Muscle of leg (tissue), 3 donors: ENCODE measurements at regions not wholly inside any gene's neighbourhood (a gene's known extent, or its start where the extent isn't known, plus 50 kb on each side); places are given as distances from the start of the nearest gene placed in this dataset.
A peak's percentile ranks its signal among the peaks of the same experiment; 100 is the strongest.

Experiments
- DNase-seq: peaks from one replicate; pipeline ENCODE4 v3.0.0; 2013
- H3K27ac ChIP-seq: one replicate; pipeline ENCODE4 v1.5.1; 2013; ENCODE audit warnings: mild to moderate bottlenecking, low read length, control low read depth
- H3K27me3 ChIP-seq: one replicate; pipeline ENCODE4 v1.6.1; 2013; ENCODE audit warnings: low read length; ENCODE audit not compliant: control insufficient read depth, insufficient read depth
- H3K36me3 ChIP-seq: one replicate; pipeline ENCODE4 v1.6.1; 2013; ENCODE audit warnings: low read length; ENCODE audit not compliant: control insufficient read depth, insufficient read depth
- H3K4me1 ChIP-seq: one replicate; pipeline ENCODE4 v1.6.1; 2013; ENCODE audit warnings: low read length; ENCODE audit not compliant: control insufficient read depth, insufficient read depth
- H3K4me3 ChIP-seq: one replicate; pipeline ENCODE4 v1.5.1; 2013; ENCODE audit warnings: low read length, control low read depth
- H3K9me3 ChIP-seq: replicated peaks from 2 replicates; pipeline ENCODE4 v1.6.1; 2013; ENCODE audit warnings: low read depth, low read length; ENCODE audit not compliant: control insufficient read depth
- WGBS: methylation state at CpG from one replicate; pipeline ENCODE4 v1.1.5; 2013; ENCODE audit warnings: missing lambda C conversion rate; ENCODE audit not compliant: insufficient coverage; 5-methylcytosine and 5-hydroxymethylcytosine counted together

DNA sequence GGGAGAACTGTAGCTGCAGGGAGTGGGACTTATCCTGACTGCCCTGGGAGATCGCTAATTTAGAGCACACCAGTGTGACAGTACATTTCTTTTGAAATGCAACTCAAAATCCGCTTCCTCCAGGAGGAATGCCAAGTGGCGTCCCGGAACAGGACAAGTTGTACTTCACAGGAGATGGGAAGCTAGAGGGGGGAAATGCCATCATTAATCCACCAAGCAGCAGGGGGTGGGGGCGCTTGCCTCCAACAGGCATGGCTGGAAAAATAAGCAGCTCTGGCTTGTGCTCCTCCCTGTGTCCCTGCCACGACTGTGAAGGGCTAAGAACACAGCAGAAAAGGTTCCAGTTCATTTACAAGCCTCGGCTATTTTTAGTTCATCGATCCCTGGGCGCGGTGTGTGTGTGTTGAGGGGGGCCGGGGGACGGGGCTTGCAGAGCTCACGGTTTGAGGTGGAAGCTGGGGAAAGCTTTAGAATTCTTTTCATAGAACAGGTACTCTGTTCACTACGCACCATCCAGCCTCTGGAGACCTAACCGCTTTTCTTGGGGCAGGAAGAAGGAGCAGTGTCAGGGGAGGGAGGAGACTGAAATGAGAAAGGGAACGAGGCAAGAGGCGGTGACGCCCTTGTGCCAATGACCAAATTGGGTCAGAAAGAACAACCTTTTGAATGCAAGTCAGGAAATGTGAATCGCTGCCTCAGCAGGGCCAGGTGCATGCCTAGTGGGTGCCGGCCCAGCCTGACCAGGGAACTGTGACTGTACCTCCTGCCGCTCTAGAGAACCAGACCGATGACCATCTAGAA is 51.8 kb upstream of the DGKG start:
- 1% methylated on average over 9 of the region's 22 CpGs for WGBS

DNA sequence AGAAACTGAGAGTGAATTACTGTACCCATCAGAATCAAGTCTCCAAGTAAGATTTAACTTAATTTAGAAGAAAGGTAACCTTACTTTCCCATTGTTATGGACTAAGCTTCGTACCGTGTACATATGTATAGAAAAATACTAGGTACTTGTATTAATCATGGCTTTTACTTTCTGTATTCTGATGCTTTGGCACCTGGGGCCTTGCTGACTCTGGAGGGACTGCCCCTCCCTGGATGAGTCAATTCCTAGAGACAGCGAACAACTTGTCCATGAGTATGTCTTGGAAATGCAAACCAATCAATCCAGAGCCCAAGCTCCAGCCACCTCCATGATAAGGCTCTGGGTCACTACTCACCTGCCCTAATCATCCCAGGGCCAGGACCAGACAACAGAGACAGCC is 50.0 kb upstream of the DGKG start:
- Histone ChIP-seq H3K27me3 (peaks cover 17% of the 10 kb centered on the region), H3K36me3 (no peaks in the 10 kb centered on the region), H3K27ac (no peak overlapping the region), H3K9me3 (no peaks in the 10 kb centered on the region), H3K4me1 (peaks cover 14% of the 10 kb centered on the region), H3K4me3 (no peak overlapping the region)
- DNase-seq, result no peak
- 100% methylated on average over 1 of the region's 3 CpGs for WGBS

More for the DNA sequence above, 51.8 kb upstream of the DGKG start:
- Histone ChIP-seq H3K9me3 (no peaks in the 10 kb centered on the region), H3K27ac (no peak overlapping the region), H3K27me3 (peaks cover 21% of the 10 kb centered on the region), H3K36me3 (no peaks in the 10 kb centered on the region), H3K4me1 (peaks cover 14% of the 10 kb centered on the region), H3K4me3 (peak overlapping the region; percentile 26)
- DNase-seq, result peak; percentile 38
